Endothelial cell (in vitro differentiated cells): ENCODE measurements at regions not wholly inside any gene's neighbourhood (a gene's known extent, or its start where the extent isn't known, plus 50 kb on each side); places are given as distances from the start of the nearest gene placed in this dataset.

Experiments
- DNase-seq: peaks from one replicate; pipeline ENCODE4 v3.0.0; 2021; ENCODE audit warnings: low spot score
- H3K27ac Mint-ChIP-seq: one replicate; pipeline ENCODE4 v1.8.0; 2021; ENCODE audit warnings: mixed read lengths, inconsistent platforms; ENCODE audit not compliant: unreplicated experiment
- H3K27me3 Mint-ChIP-seq: one replicate; pipeline ENCODE4 v1.8.0; 2021; ENCODE audit warnings: mild to moderate bottlenecking, moderate library complexity, mixed read lengths, inconsistent platforms; ENCODE audit not compliant: unreplicated experiment
- H3K36me3 Mint-ChIP-seq: one replicate; pipeline ENCODE4 v1.8.0; 2021; ENCODE audit warnings: mild to moderate bottlenecking, low read depth, mixed read lengths, inconsistent platforms; ENCODE audit not compliant: unreplicated experiment
- H3K4me1 Mint-ChIP-seq: one replicate; pipeline ENCODE4 v1.8.0; 2021; ENCODE audit warnings: mild to moderate bottlenecking, mixed read lengths, inconsistent platforms; ENCODE audit not compliant: unreplicated experiment
- H3K4me3 Mint-ChIP-seq: one replicate; pipeline ENCODE4 v1.8.0; 2021; ENCODE audit warnings: mild to moderate bottlenecking, mixed read lengths, inconsistent platforms; ENCODE audit not compliant: unreplicated experiment
- H3K9me3 Mint-ChIP-seq: one replicate; pipeline ENCODE4 v1.8.0; 2021; ENCODE audit warnings: mixed read lengths, inconsistent platforms; ENCODE audit not compliant: unreplicated experiment
- TF ChIP-seq, protein P1 (sequence below): fragments of 200-600 bp; sonication (generic); IDR thresholded peaks from one replicate; pipeline ENCODE4 v1.5.0; 2021; ENCODE audit warnings: antibody characterized with exemption; ENCODE audit not compliant: unreplicated experiment

DNA sequence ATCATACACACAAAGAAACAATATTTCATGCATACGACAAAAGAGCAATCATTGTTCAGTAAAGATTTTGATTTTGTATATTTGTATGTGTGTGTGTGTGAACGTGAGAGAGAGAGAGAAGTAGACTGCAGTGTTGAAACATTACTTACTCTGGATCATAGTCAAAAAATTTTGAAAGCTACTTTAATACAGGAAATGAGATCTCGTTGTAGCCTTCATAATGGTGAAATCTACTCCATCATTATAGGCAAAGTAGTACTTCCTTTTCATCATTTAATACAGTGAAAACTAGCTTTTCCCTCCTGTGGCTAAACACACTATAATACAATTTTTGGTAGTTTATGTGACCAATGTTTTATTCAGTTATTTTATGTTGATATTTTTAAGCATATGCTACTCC, 1427.7 kb upstream of the C9orf72 start:
- no peak for DNase-seq
- no peaks in the 10 kb centered on the region for H3K36me3 Mint-ChIP-seq
- H3K4me3 Mint-ChIP-seq: no peak overlapping the region
- no peaks in the 10 kb centered on the region for H3K9me3 Mint-ChIP-seq
- no peaks in the 10 kb centered on the region for H3K4me1 Mint-ChIP-seq
- TF ChIP-seq, protein P1, sequence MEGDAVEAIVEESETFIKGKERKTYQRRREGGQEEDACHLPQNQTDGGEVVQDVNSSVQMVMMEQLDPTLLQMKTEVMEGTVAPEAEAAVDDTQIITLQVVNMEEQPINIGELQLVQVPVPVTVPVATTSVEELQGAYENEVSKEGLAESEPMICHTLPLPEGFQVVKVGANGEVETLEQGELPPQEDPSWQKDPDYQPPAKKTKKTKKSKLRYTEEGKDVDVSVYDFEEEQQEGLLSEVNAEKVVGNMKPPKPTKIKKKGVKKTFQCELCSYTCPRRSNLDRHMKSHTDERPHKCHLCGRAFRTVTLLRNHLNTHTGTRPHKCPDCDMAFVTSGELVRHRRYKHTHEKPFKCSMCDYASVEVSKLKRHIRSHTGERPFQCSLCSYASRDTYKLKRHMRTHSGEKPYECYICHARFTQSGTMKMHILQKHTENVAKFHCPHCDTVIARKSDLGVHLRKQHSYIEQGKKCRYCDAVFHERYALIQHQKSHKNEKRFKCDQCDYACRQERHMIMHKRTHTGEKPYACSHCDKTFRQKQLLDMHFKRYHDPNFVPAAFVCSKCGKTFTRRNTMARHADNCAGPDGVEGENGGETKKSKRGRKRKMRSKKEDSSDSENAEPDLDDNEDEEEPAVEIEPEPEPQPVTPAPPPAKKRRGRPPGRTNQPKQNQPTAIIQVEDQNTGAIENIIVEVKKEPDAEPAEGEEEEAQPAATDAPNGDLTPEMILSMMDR: no peak
- H3K27ac Mint-ChIP-seq: no peak overlapping the region
- no peaks in the 10 kb centered on the region for H3K27me3 Mint-ChIP-seq

DNA sequence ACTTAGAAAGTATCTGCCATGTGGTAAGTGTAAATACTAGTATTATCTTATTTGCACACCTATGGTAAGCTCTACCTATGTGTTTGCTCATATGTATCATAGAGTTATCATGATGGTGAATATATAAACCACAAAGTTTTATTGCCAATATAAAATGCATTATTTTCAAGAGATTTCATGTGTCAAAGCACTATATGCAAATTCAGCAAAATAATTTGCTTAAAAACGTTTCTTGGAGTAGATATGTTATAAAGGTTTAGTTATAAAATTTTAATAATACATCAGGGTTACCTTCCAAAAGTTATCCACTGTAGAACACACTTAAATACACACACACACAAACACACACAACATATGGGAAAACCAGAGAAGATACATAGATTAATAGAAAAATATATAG, 1431.7 kb upstream of the C9orf72 start:
- TF ChIP-seq, protein P1: no peak
- no peaks in the 10 kb centered on the region for H3K9me3 Mint-ChIP-seq
- no peak for DNase-seq
- no peaks in the 10 kb centered on the region for H3K36me3 Mint-ChIP-seq
- H3K27me3 Mint-ChIP-seq: no peaks in the 10 kb centered on the region
- H3K27ac Mint-ChIP-seq: no peak overlapping the region
- H3K4me3 Mint-ChIP-seq: no peak overlapping the region
- no peaks in the 10 kb centered on the region for H3K4me1 Mint-ChIP-seq

DNA sequence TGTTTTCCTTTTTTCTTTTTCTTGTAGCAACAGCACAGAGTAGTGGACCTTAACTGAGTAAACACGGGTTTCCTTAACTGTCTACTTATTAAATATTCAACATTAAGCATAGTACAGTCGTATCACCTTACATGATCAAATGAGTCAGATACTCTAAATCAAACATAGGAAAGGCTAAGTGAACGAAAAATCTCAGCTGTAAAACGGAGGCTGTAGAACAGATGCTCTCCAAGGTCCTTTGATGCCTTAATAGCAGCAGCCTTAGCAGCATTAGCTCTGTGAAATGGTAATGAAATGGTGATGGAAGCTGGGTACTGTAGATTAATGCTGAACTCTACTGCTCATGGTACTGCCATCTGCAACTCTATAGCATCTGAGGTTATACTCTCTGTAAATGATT, 1433.3 kb upstream of the C9orf72 start:
- H3K9me3 Mint-ChIP-seq: no peaks in the 10 kb centered on the region
- no peak for DNase-seq
- no peaks in the 10 kb centered on the region for H3K36me3 Mint-ChIP-seq
- no peaks in the 10 kb centered on the region for H3K4me1 Mint-ChIP-seq
- TF ChIP-seq, protein P1: no peak
- no peak overlapping the region for H3K4me3 Mint-ChIP-seq
- H3K27ac Mint-ChIP-seq: no peak overlapping the region
- H3K27me3 Mint-ChIP-seq: no peaks in the 10 kb centered on the region

DNA sequence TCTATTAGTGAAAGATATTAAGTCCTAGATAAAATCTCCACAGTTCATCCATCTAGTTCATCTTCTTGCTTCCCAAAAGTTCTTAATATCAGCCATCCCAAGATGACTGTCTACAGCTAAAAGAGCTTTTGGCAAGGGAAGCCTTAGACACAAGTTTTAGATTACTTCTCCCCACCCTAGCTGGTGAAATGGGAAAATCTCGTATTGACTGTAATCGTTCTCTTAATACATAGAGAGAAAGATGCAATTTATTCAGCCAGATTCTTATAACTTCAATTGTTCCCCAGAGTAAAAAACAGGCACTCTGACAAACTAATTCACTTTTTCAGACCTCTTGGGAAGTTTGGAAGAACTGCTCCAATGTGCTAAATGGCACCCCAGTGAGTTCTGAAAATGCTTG, 1439.6 kb upstream of the C9orf72 start:
- Mint-ChIP-seq H3K27ac (no peak overlapping the region), H3K27me3 (no peaks in the 10 kb centered on the region), H3K4me3 (no peak overlapping the region), H3K9me3 (no peaks in the 10 kb centered on the region), H3K4me1 (no peaks in the 10 kb centered on the region), H3K36me3 (no peaks in the 10 kb centered on the region)
- TF ChIP-seq, protein P1: no peak
- no peak for DNase-seq

DNA sequence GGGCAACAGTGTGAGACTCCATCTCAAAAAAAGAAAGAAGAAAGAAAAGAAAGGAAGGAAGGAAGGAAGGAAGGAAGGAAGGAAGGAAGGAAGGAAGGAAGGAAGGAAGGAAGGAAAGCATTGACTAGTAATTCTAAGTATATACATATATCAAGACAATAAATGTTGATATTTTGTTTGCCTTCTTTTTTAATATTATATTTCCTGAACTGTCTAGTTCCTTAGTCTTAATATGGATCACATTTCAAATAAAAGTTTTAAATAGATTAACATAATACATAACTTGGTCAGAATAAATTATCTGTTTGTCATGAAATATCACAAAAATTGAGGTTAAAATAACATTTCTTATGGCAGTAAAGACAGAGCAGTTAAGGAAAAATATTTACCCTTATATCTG, 1448.4 kb upstream of the C9orf72 start:
- H3K27me3 Mint-ChIP-seq: no peaks in the 10 kb centered on the region
- no peak overlapping the region for H3K4me3 Mint-ChIP-seq
- no peak for DNase-seq
- no peaks in the 10 kb centered on the region for H3K36me3 Mint-ChIP-seq
- H3K9me3 Mint-ChIP-seq: no peaks in the 10 kb centered on the region
- no peaks in the 10 kb centered on the region for H3K4me1 Mint-ChIP-seq
- no peak overlapping the region for H3K27ac Mint-ChIP-seq
- TF ChIP-seq, protein P1: no peak
